GM18508 (cell line): ENCODE measurements at regions not wholly inside any gene's neighbourhood (a gene's known extent, or its start where the extent isn't known, plus 50 kb on each side); places are given as distances from the start of the nearest gene placed in this dataset.
"Not testable (repeated sequence)": the region's sequence is repeated elsewhere in the genome, so short reads cannot be mapped to it uniquely, and the experiment has no call there.

Source experiments
- ATAC-seq: cut with Tn5 transposase; IDR thresholded peaks from one replicate; pipeline ENCODE4 v1.9.1; 2021; ENCODE audit warnings: moderate number of reproducible peaks; ENCODE audit not compliant: insufficient read depth, unreplicated experiment

GRCh38 chr13:38166116-38166515 lies 183.5 kb upstream of the UFM1 start:
- ATAC-seq, result no peak

GRCh38 chr13:38160131-38160530 lies 189.5 kb upstream of the UFM1 start:
- no peak for ATAC-seq

GRCh38 chr13:38159710-38160109 lies 189.9 kb upstream of the UFM1 start:
- ATAC-seq, result no peak

GRCh38 chr13:38147050-38147449 lies 202.6 kb upstream of the UFM1 start:
- ATAC-seq, result no peak

- no peak for ATAC-seq
These were observed 207.9 kb upstream of the UFM1 start for GRCh38 chr13:38141792-38142191.

GRCh38 chr13:38135592-38135991 lies 214.1 kb upstream of the UFM1 start:
- ATAC-seq, result no peak

- no peak for ATAC-seq
These were observed 228.4 kb upstream of the UFM1 start for GRCh38 chr13:38121267-38121666.

- no peak for ATAC-seq
These were observed 234.3 kb upstream of the TRPC4 start for GRCh38 chr13:38103851-38104250.

GRCh38 chr13:38099751-38100150 lies 230.2 kb upstream of the TRPC4 start:
- ATAC-seq, result no peak

GRCh38 chr13:38093425-38093824 lies 223.9 kb upstream of the TRPC4 start:
- ATAC-seq, result no peak

GRCh38 chr13:38090913-38091312 lies 221.3 kb upstream of the TRPC4 start:
- no peak for ATAC-seq

GRCh38 chr13:38086721-38087120 lies 217.1 kb upstream of the TRPC4 start:
- ATAC-seq, result no peak

GRCh38 chr13:38086013-38086412 lies 216.4 kb upstream of the TRPC4 start:
- no peak for ATAC-seq

- ATAC-seq, result no peak
These were observed 204.4 kb upstream of the TRPC4 start for GRCh38 chr13:38073931-38074330.

- no peak for ATAC-seq
These were observed 203.1 kb upstream of the TRPC4 start for GRCh38 chr13:38072696-38073095.

GRCh38 chr13:38071340-38071739 lies 201.8 kb upstream of the TRPC4 start:
- ATAC-seq, result not testable (repeated sequence)

- no peak for ATAC-seq
These were observed 184.3 kb upstream of the TRPC4 start for GRCh38 chr13:38053896-38054295.

GRCh38 chr13:38046049-38046376 lies 176.4 kb upstream of the TRPC4 start:
- ATAC-seq, result no peak

- ATAC-seq, result no peak
These were observed 175.9 kb upstream of the TRPC4 start for GRCh38 chr13:38045278-38046048.

GRCh38 chr13:38044067-38044466 lies 174.5 kb upstream of the TRPC4 start:
- no peak for ATAC-seq

GRCh38 chr13:38042771-38043170 lies 173.2 kb upstream of the TRPC4 start:
- ATAC-seq, result no peak

- ATAC-seq, result no peak
These were observed 154.9 kb upstream of the TRPC4 start for GRCh38 chr13:38024431-38024830.

GRCh38 chr13:38017320-38017719 lies 147.7 kb upstream of the TRPC4 start:
- ATAC-seq, result no peak
